GM12892 (cell line): ENCODE measurements at regions not wholly inside any gene's neighbourhood (a gene's known extent, or its start where the extent isn't known, plus 50 kb on each side); places are given as distances from the start of the nearest gene placed in this dataset.

Experiments used
- POLR2A ChIP-seq: IDR thresholded peaks from 2 replicates; pipeline ENCODE4 v1.6.1; 2011; ENCODE audit warnings: low read depth, low read length, control low read depth
- TAF1 ChIP-seq: IDR thresholded peaks from 2 replicates; pipeline ENCODE4 v1.6.1; 2011; ENCODE audit warnings: low read depth, mild to moderate bottlenecking, control low read depth, low read length, borderline replicate concordance

DNA sequence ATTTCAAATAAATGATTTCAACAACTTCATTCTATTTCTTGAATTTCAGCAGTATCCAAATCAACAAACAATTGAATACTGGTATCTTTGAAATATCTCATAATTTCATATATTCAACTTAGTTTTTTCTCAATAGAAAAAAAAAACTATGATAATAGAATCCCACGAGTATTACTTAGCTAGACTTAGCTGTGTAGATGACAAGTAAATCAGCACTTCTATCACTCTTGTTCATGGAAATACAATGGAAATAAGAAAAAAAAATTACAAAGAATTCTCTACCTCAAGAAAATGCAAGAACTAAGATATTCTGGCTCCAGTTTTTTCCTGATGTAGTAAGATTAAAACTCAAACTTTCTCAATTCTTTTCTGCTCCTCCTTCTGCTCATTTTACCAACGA, 256.2 kb upstream of the KYNU start:
- TF ChIP-seq POLR2A (no peak), TAF1 (no peak)
